C4-2B (cell line): ENCODE measurements at regions not wholly inside any gene's neighbourhood (a gene's known extent, or its start where the extent isn't known, plus 50 kb on each side); places are given as distances from the start of the nearest gene placed in this dataset.

Experiments used
- CTCF ChIP-seq: fragments of 450-650 bp; conservative IDR thresholded peaks from 2 replicates; pipeline ENCODE4 v1.5.1; 2017; ENCODE audit warnings: mild to moderate bottlenecking
- ZFX ChIP-seq: fragments of 450-650 bp; IDR thresholded peaks from 2 replicates; pipeline ENCODE4 v1.6.1; 2017

GRCh38 chr5:172534229-172535107 lies 80.1 kb upstream of the SH3PXD2B start:
- no peak for TF ChIP-seq CTCF
- no peak for TF ChIP-seq ZFX
